ENCODE measurements at regions not wholly inside any gene's neighbourhood (a gene's known extent, or its start where the extent isn't known, plus 50 kb on each side); places are given as distances from the start of the nearest gene placed in this dataset.

DNA sequence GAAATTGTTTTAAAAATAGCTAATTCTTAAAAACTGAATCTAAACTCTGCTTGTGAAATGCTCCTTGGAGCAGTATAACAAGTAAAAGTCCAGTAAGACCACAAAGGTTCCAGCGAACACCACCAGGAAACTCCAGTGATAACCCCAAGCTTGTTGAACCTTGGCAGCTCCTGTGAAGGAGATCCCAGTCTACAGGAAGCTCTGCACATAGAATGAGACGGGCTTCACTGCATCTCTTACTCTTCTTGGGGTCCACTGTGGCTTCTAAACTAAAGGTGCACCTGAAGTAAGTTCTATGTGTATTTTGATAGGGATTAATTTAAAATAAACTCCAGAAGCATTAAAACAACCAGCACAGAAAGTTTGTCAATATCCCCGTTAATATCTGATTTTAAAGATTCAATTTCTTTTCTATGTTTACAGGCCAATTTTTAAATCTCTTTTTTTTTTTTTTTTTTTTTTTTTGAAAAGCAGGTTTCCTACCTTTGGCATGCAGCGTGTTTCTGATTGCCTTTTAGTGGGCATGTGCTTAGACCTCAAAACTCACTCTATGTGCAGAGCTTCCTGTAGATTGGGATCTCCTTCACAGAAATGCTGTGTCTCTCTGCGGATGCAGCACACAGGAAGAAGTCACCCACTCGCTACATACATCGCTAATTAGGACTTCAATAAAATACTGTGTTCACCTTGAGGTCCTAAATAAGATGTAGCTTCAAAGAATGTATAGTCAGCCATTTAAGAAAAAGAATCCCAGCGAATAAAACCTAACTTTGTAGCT, 508.5 kb downstream of the KLF12 start:
- DNase-seq (ENCODE audit: low read depth in 2 of 2), result no peak

DNA sequence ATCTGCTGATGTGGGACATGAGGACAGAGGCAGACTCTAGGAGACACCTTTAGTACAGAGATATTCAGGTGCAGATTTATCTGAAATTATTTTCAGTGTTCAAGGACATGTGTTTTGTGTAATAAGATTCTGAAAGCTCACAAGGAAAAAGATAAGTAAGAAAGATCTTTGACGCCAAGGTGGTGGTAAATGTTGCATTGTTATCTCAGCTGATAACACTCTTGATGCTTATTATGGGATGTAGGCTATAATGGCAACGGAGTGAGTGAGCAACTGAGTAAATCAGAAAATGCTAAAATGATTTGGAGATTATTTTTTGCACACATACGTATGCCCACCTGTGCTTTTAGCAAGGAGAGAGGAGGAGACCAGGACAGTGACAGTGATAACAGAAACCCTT, 510.9 kb downstream of the KLF12 start:
- no peak for DNase-seq (ENCODE audit: low read depth in 2 of 2)

DNA sequence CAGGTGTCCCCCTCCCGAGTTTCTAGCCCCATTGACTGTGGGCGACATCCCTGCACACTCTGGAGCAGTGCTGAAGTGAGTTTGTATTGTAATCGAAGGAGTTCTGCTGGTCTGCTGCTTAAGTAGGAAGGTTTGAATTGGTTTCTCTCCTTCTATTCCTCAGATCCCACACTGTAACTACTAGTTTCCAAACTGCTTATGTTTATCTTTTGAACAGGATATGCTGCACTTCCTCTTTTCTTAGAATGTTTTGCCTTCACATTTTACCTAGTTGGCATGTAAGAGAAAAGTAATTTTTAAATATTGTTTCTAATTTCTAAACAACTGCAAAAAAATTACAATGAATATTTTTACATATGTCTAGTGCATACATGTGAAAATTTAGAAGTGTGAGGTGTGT, 511.8 kb downstream of the KLF12 start:
- no peak for DNase-seq (ENCODE audit: low read depth in 2 of 2)

GRCh38 chr13:73618275-73618865, 515.8 kb downstream of the KLF12 start:
- DNase-seq (ENCODE audit: low read depth in 2 of 2), result no peak

DNA sequence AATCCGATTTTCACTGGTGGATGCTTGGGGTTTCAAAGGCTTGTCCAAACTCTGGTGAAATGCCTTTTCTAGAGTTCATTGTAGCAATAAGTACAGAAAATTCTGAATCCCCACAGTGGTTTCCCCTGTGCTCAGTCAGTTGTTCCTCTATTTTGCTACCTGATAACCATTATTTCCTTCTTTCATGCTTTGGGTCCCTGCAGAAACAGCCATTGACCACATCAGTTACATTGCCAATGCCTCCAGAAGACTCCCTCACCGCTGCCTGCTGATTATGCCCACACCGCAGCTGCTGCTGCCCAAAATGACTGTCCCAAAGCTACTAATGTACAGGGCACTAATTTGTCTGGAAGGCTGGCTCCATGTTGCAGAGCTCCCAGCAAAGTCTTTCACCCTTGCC, 517.3 kb downstream of the KLF12 start:
- DNase-seq (ENCODE audit: low read depth in 2 of 2), result no peak

- no peak for DNase-seq (ENCODE audit: low read depth in 2 of 2)
Observed at GRCh38 chr13:73610799-73611592, 523.2 kb downstream of the KLF12 start.

DNA sequence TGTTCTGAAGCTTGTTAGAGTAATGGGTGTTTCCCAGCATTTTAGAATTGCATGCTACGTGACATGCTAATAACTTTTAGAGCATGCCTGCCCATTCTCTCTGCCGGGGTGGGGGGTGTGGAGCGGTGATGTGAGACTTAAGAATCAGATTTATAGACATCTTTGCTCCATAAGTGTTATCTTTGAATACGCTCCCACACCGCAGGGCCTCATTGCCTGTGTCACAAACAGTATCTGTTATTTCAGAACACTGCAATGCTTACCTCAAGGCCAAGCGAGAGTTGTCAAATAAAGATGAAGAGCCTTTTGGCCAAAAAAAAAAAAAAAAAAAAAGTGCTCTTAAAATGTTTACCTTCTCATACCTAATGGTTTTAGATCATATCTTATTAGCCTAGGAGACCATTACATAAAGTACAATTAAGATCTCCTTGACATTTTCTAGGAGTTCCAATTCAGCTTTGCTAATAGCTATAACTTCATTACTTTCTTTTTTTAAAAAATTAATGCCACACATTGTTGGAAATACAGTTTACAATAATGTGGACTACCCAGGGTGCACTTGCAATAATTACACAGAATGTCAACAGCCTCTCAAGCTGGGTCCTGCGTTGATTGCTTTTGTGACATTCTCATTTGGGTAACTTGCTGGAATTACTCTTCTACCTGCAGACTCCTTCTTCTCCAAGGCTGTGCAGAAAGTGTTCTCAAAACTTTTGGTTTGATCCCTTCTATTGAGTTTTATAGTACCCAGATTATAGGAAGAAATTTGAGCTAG, 525.3 kb downstream of the KLF12 start:
- DNase-seq (ENCODE audit: low read depth in 2 of 2), result no peak

GRCh38 chr13:73608157-73608516, 526.1 kb downstream of the KLF12 start:
- DNase-seq (ENCODE audit: low read depth in 2 of 2), result no peak

- DNase-seq (ENCODE audit: low read depth in 2 of 2), result no peak
Observed at GRCh38 chr13:73607489-73608156, 526.6 kb downstream of the KLF12 start.

DNA sequence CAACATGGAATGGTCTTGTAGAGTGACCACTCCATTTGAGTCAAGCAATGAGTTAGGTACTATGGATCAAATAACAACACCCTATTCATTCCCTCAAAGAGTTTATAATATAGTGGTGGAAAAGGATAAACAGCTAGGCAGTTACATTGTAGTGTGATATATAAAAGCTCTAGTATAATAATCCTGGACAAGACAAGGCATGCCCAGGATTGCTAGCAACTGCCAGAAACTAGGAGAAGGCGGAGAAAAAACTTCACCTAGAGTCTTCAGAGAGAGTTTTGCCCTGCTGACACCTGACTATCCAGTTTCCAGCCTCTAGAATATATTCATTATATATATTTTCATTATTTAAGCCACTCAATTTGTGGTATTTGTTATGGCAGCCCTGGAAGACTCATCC, 530.6 kb downstream of the KLF12 start:
- no peak for DNase-seq (ENCODE audit: low read depth in 2 of 2)

GRCh38 chr13:73602295-73602694, 531.9 kb downstream of the KLF12 start:
- DNase-seq (ENCODE audit: low read depth in 2 of 2), result no peak

- no peak for DNase-seq (ENCODE audit: low read depth in 2 of 2)
Observed at GRCh38 chr13:73601708-73602107, 532.5 kb downstream of the KLF12 start.

- no peak for DNase-seq (ENCODE audit: low read depth in 2 of 2)
Observed at GRCh38 chr13:73599232-73600128, 534.7 kb downstream of the KLF12 start.

DNA sequence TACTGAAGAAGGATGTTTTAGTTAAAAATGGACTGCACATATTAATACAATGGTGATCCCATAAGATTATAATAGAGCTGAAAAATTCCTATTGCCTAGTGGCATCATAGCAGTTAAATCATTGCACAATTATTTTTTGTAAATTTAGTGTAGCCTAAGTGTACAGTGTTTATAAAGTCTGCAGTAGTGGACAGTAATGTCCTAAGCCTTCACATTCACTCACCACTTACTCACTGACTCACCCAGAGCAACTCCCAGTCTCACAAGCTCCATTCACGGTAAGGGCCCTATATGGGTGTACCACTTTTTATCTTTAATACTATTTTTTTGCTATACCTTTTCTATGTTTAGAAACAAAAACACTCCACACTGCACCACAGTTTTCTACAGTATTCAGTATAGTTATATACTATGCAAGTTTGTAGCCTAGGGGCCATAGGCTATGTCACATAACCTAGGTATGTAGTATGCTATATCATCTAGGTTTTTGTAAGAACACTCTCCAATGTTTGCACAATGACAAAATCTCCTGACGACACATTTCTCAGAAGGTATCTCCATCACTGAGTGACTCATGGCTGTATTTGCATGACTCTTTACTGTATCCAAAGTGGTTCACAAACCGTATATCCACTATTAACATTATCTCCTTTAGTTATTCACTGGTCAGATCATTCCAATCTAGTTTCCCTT, 536.0 kb downstream of the KLF12 start:
- no peak for DNase-seq (ENCODE audit: low read depth in 2 of 2)

GRCh38 chr13:73596382-73596781, 537.6 kb downstream of the KLF5 start:
- no peak for DNase-seq (ENCODE audit: low read depth in 2 of 2)

- DNase-seq (ENCODE audit: low read depth in 2 of 2), result no peak
Observed at GRCh38 chr13:73593199-73593765, 534.5 kb downstream of the KLF5 start.

DNA sequence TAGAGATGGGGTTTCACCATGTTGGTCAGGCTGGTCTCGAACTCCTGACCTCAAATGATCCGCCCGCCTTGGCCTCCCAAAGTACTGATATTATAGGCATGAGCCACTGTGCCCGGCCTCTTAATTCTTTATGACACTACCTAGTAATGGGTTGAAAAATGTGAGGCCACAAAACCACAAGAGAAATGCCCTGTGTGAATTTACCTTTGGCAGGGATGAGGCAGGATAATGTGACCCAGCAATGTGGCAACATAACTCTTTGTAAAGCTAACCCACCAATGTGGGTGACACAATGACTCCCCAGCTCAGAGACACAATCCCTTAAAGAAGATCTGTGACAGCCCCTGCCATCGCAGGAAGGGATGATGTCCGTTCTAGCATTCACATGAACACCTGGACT, 533.1 kb downstream of the KLF5 start:
- DNase-seq (ENCODE audit: low read depth in 2 of 2), result no peak

DNA sequence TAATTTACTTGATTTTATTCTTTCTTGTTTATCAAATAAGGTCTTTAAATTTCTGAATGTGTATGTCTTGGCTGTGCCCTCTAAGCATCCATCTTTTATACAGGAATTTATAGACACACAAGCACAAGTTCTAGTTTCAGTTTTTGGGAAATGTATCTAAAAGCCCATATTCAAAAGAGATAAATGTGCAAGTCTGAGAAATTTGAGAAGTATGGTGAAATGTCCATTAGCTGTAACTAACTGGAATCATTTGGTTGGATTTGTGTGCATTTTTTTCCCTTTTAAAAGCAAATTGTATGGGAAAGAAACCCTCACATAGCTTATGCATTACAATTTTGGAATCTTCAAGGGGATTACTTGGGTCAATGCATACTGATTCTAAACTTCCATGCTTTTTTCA, 532.0 kb downstream of the KLF5 start:
- no peak for DNase-seq (ENCODE audit: low read depth in 2 of 2)

- DNase-seq (ENCODE audit: low read depth in 2 of 2), result no peak
Observed at GRCh38 chr13:73585236-73585635, 526.4 kb downstream of the KLF5 start.

- DNase-seq (ENCODE audit: low read depth in 2 of 2), result no peak
Observed at GRCh38 chr13:73583331-73583730, 524.5 kb downstream of the KLF5 start.
